IMR-90 (cell line): ENCODE measurements at regions not wholly inside any gene's neighbourhood (a gene's known extent, or its start where the extent isn't known, plus 50 kb on each side); places are given as distances from the start of the nearest gene placed in this dataset.

Experiments used
- ATAC-seq: fragments of 200-7000 bp; cut with Tn5 transposase; 2 replicates; pipeline ENCODE4 v1.9.1; 2020; ENCODE audit warnings: low read depth, mild to moderate bottlenecking, moderate library complexity
- BruUV-seq: library from RNA; stranded (reverse); fragments of 400-500 nt; replicated peaks from 2 replicates; lab custom pipeline; 2021; lab: Mats Ljungman, UMichigan
- CTCF ChIA-PET: fragments of 300-600 bp; formaldehyde crosslinking; extraction: SDS; loops from one replicate; lab custom pipeline; 2021; ENCODE audit warnings: antibody characterized with exemption; lab: Yijun Ruan, JAX
- POLR2A ChIA-PET: fragments of 300-600 bp; sonication (Branson Sonifier 250); formaldehyde crosslinking; loops from one replicate; lab custom pipeline; 2022; ENCODE audit warnings: antibody characterized with exemption; ENCODE audit not compliant: unreplicated experiment; lab: Charles Lee
- DNase-seq: peaks from one replicate; pipeline ENCODE4 v3.0.0; 2013
- H2AFZ ChIP-seq: replicated peaks from 2 replicates; pipeline ENCODE3; 2013; ENCODE audit warnings: low read length, mild to moderate bottlenecking; ENCODE audit not compliant: poor library complexity
- H2AK5ac ChIP-seq: 2 replicates; pipeline ENCODE4 v1.6.1; 2013; ENCODE audit warnings: low read depth, low read length, inconsistent platforms
- H2AK9ac ChIP-seq: replicated peaks from 2 replicates; pipeline ENCODE3; 2013; ENCODE audit warnings: mild to moderate bottlenecking, low read depth, low read length, moderate library complexity; ENCODE audit not compliant: poor library complexity
- H2BK120ac ChIP-seq: 2 replicates; pipeline ENCODE4 v1.6.1; 2013; ENCODE audit warnings: low read depth, low read length, inconsistent platforms
- H2BK15ac ChIP-seq: 3 replicates; pipeline ENCODE4 v1.6.1; 2013; ENCODE audit warnings: low read depth, low read length, inconsistent platforms
- H2BK20ac ChIP-seq: 2 replicates; pipeline ENCODE4 v1.6.1; 2013; ENCODE audit warnings: low read depth, mild to moderate bottlenecking, inconsistent platforms, low read length, moderate library complexity
- H2BK5ac ChIP-seq: 2 replicates; pipeline ENCODE4 v1.6.1; 2013; ENCODE audit warnings: mild to moderate bottlenecking, low read depth, low read length, inconsistent platforms; ENCODE audit not compliant: poor library complexity, severe bottlenecking
- H3K14ac ChIP-seq: replicated peaks from 2 replicates; pipeline ENCODE4 v1.6.1; 2013; ENCODE audit warnings: low read depth, low read length, inconsistent platforms
- H3K18ac ChIP-seq: 2 replicates; pipeline ENCODE4 v1.6.1; 2013; ENCODE audit warnings: low read depth, low read length, control low read depth
- H3K23ac ChIP-seq: 2 replicates; pipeline ENCODE4 v1.6.1; 2013; ENCODE audit warnings: low read depth, low read length, inconsistent platforms
- H3K27ac ChIP-seq: 2 replicates; pipeline ENCODE4 v1.5.1; 2013; ENCODE audit warnings: mild to moderate bottlenecking, control low read depth, low read length; ENCODE audit not compliant: insufficient read depth
- H3K27me3 ChIP-seq: 2 replicates; pipeline ENCODE4 v1.6.1; 2013; ENCODE audit warnings: low read length; ENCODE audit not compliant: control insufficient read depth, insufficient read depth
- H3K36me3 ChIP-seq: 2 replicates; pipeline ENCODE4 v1.6.1; 2013; ENCODE audit warnings: low read length, mixed read lengths; ENCODE audit not compliant: control insufficient read depth, insufficient read depth
- H3K4ac ChIP-seq: 2 replicates; pipeline ENCODE4 v1.6.1; 2013; ENCODE audit warnings: low read depth, low read length, inconsistent platforms
- H3K4me1 ChIP-seq: 2 replicates; pipeline ENCODE4 v1.6.1; 2013; ENCODE audit warnings: low read length, mixed read lengths; ENCODE audit not compliant: control insufficient read depth, insufficient read depth
- H3K4me2 ChIP-seq: 2 replicates; pipeline ENCODE4 v1.6.1; 2013; ENCODE audit warnings: low read depth, mild to moderate bottlenecking, control low read depth, low read length, moderate library complexity
- H3K4me3 ChIP-seq: 2 replicates; pipeline ENCODE4 v1.5.1; 2013; ENCODE audit warnings: low read depth, mild to moderate bottlenecking, control low read depth, low read length, moderate library complexity; ENCODE audit not compliant: insufficient read depth
- H3K56ac ChIP-seq: 2 replicates; pipeline ENCODE4 v1.6.1; 2013; ENCODE audit warnings: low read length, inconsistent platforms; ENCODE audit not compliant: insufficient read depth; ENCODE audit errors: extremely low read depth
- H3K79me1 ChIP-seq, 2 experiments: 2 replicates each; pipeline ENCODE4 v1.6.1; 2013; ENCODE audit warnings: low read length in 2 of 2, inconsistent platforms in 1 of 2, low read depth in 1 of 2
- H3K9ac ChIP-seq: 2 replicates; pipeline ENCODE4 v1.6.1; 2013; ENCODE audit warnings: low read depth, low read length, control low read depth
- H3K9me1 ChIP-seq: 2 replicates; pipeline ENCODE4 v1.6.1; 2013; ENCODE audit warnings: low read length, inconsistent platforms; ENCODE audit not compliant: insufficient read depth
- H3K9me3 ChIP-seq: 2 replicates; pipeline ENCODE4 v1.6.1; 2013; ENCODE audit warnings: low read length; ENCODE audit not compliant: control insufficient read depth, insufficient read depth
- H4K20me1 ChIP-seq: 2 replicates; pipeline ENCODE4 v1.6.1; 2013; ENCODE audit warnings: low read length, inconsistent platforms; ENCODE audit not compliant: insufficient read depth
- H4K5ac ChIP-seq: 2 replicates; pipeline ENCODE4 v1.6.1; 2013; ENCODE audit warnings: mild to moderate bottlenecking, low read depth, low read length, control low read depth
- H4K8ac ChIP-seq, 2 experiments: 2 replicates each; pipeline ENCODE4 v1.6.1; 2013; ENCODE audit warnings: low read depth in 2 of 2, low read length in 2 of 2, control low read depth in 1 of 2, inconsistent platforms in 1 of 2
- H4K91ac ChIP-seq: 2 replicates; pipeline ENCODE4 v1.6.1; 2013; ENCODE audit warnings: low read depth, low read length, inconsistent platforms; ENCODE audit not compliant: insufficient read depth
- BHLHE40 ChIP-seq: fragments of 150-350 bp; IDR thresholded peaks from 2 replicates; pipeline ENCODE4 v1.6.1; 2016; ENCODE audit warnings: mild to moderate bottlenecking, low read depth, low read length
- CEBPB ChIP-seq: IDR thresholded peaks from 2 replicates; pipeline ENCODE4 v1.6.1; 2012; ENCODE audit warnings: low read depth, low read length, improper control_type of control experiment
- CHD1 ChIP-seq: IDR thresholded peaks from 2 replicates; pipeline ENCODE4 v1.6.1; 2012; ENCODE audit warnings: low read depth, low read length, improper control_type of control experiment
- FOS ChIP-seq: fragments of 150-350 bp; IDR thresholded peaks from 2 replicates; pipeline ENCODE4 v1.6.1; 2016; ENCODE audit warnings: low read depth, low read length
- MAFK ChIP-seq: IDR thresholded peaks from 2 replicates; pipeline ENCODE4 v1.6.1; 2012; ENCODE audit warnings: low read depth, low read length, improper control_type of control experiment
- MAZ ChIP-seq: IDR thresholded peaks from 2 replicates; pipeline ENCODE4 v1.6.1; 2012; ENCODE audit warnings: low read depth, mild to moderate bottlenecking, low read length, improper control_type of control experiment, moderate library complexity, borderline replicate concordance
- MXI1 ChIP-seq: IDR thresholded peaks from 2 replicates; pipeline ENCODE4 v1.6.1; 2012; ENCODE audit warnings: low read depth, mild to moderate bottlenecking, low read length, moderate library complexity, borderline replicate concordance
- NFE2L2 ChIP-seq: fragments of 150-350 bp; IDR thresholded peaks from 2 replicates; pipeline ENCODE4 v1.6.1; 2016; ENCODE audit warnings: low read depth, mild to moderate bottlenecking, low read length
- POLR2A ChIP-seq: IDR thresholded peaks from 2 replicates; pipeline ENCODE4 v1.6.1; 2012; ENCODE audit warnings: mild to moderate bottlenecking, low read depth, low read length
- RAD21 ChIP-seq: IDR thresholded peaks from 2 replicates; pipeline ENCODE4 v1.6.1; 2012; ENCODE audit warnings: low read length, improper control_type of control experiment
- RCOR1 ChIP-seq: IDR thresholded peaks from 2 replicates; pipeline ENCODE4 v1.6.1; 2012; ENCODE audit warnings: mild to moderate bottlenecking, low read length, improper control_type of control experiment; ENCODE audit not compliant: insufficient replicate concordance
- RFX5 ChIP-seq: IDR thresholded peaks from 2 replicates; pipeline ENCODE4 v1.8.0; 2012; ENCODE audit warnings: low read depth, mild to moderate bottlenecking, low read length, moderate library complexity
- SMC3 ChIP-seq: fragments of 150-350 bp; IDR thresholded peaks from 2 replicates; pipeline ENCODE4 v1.6.1; 2016; ENCODE audit warnings: low read depth, mild to moderate bottlenecking, antibody characterized with exemption, low read length, moderate library complexity
- WGBS, 2 experiments: methylation state at CpG; one replicate each; pipeline versions ENCODE4 v1.1.5 to v1.1.7; 2013; ENCODE audit warnings: missing lambda C conversion rate in 2 of 2; ENCODE audit not compliant: insufficient read length in 1 of 2; ENCODE audit errors: extremely low coverage in 2 of 2; 5-methylcytosine and 5-hydroxymethylcytosine counted together
- dilution Hi-C: fragments of 300-500 bp; cut with HindIII; formaldehyde crosslinking; loops from one replicate; pipeline ENCODE4 v1.14.3; 2018; ENCODE audit warnings: low sequenced_read_pairs; ENCODE audit not compliant: unreplicated experiment
- in situ Hi-C: fragments of 300-500 bp; cut with MboI; formaldehyde crosslinking; loops from 3 replicates; pipeline ENCODE4 v1.14.3; 2019; ENCODE audit warnings: low sequenced_read_pairs, inconsistent platforms, mixed read lengths
- intact Hi-C: fragments of 100-400 bp; cut with micrococcal nuclease; formaldehyde crosslinking; loops from 2 replicates; pipeline ENCODE4 v1.10.0; 2022
- TF ChIP-seq, protein P1 (sequence below): fragments of 150-350 bp; IDR thresholded peaks from 2 replicates; pipeline ENCODE4 v1.6.1; 2016; ENCODE audit warnings: low read depth, mild to moderate bottlenecking, low read length, moderate library complexity, borderline replicate concordance
- TF ChIP-seq, protein P2 (sequence below): conservative IDR thresholded peaks from 2 replicates; pipeline ENCODE4 v1.5.1; 2012; ENCODE audit warnings: mild to moderate bottlenecking, low read depth, low read length, improper control_type of control experiment
- TF ChIP-seq, protein P3 (sequence below): fragments of 150-350 bp; IDR thresholded peaks from 2 replicates; pipeline ENCODE4 v1.6.1; 2017; ENCODE audit warnings: mild to moderate bottlenecking, antibody characterized with exemption, low read length, low read depth

DNA sequence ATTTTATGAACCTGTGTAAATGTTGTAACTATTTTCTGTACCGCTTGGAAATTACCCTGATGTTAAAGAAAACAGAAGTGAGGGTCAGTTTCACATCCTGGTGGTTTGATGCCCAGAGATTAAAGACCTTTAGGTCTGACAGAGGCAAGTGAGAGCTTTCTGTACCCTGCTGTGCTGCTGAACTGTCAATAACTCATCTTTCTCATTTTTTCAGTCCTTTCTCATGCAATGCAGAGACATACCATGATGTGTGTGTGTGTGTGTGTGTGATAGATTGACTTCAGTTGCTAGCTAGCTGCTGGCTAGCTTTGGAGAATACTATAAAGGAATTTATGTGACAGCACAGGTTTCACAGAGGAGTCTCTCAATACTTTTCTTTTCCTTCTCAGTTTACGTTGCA lies 2025.6 kb upstream of the LRRTM1 start:
- Histone ChIP-seq H3K9ac (no peak overlapping the region), H3K4me2 (no peak overlapping the region), H2BK5ac (no peak overlapping the region), H3K9me3 (peaks cover 2% of the 10 kb centered on the region; the same call in 1 of the 2 replicates), H4K91ac (no peak overlapping the region), H2BK15ac (no peak overlapping the region), H3K23ac (no peak overlapping the region), H3K4ac (no peak overlapping the region), H3K27ac (no peak overlapping the region), H3K79me1 (no peaks in the 10 kb centered on the region), H3K36me3 (no peaks in the 10 kb centered on the region), H3K4me3 (no peak overlapping the region), H3K18ac (no peak overlapping the region), H2AFZ (no peak overlapping the region), H4K20me1 (no peaks in the 10 kb centered on the region), H3K56ac (no peak overlapping the region), H3K27me3 (no peaks in the 10 kb centered on the region), H4K5ac (no peak overlapping the region), H3K4me1 (no peaks in the 10 kb centered on the region), H2AK5ac (no peak overlapping the region), H2BK120ac (no peak overlapping the region), H3K9me1 (no peaks in the 10 kb centered on the region), H2AK9ac (no peak overlapping the region), H4K8ac (no peak overlapping the region), H2BK20ac (no peak overlapping the region), H3K14ac (no peak overlapping the region)
- ChIA-PET POLR2A (no interaction called here), CTCF (no interaction called here)
- DNase-seq: no peak
- BruUV-seq: no TSS peak
- dilution Hi-C loops (no loop called here), in situ Hi-C loops (no loop called here), intact Hi-C loops (no loop called here)
- WGBS, 2 experiments: no CpG with 5 or more reads among the region's 2 CpGs
- ATAC-seq: no peak
- TF ChIP-seq, protein P1, sequence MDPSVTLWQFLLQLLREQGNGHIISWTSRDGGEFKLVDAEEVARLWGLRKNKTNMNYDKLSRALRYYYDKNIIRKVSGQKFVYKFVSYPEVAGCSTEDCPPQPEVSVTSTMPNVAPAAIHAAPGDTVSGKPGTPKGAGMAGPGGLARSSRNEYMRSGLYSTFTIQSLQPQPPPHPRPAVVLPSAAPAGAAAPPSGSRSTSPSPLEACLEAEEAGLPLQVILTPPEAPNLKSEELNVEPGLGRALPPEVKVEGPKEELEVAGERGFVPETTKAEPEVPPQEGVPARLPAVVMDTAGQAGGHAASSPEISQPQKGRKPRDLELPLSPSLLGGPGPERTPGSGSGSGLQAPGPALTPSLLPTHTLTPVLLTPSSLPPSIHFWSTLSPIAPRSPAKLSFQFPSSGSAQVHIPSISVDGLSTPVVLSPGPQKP: no peak
- TF ChIP-seq BHLHE40 (no peak), CEBPB (no peak), CHD1 (no peak), RFX5 (no peak), MXI1 (no peak), RAD21 (no peak), FOS (no peak), POLR2A (no peak), MAFK (no peak), NFE2L2 (no peak), SMC3 (no peak), RCOR1 (no peak), MAZ (no peak)
- TF ChIP-seq, protein P2, sequence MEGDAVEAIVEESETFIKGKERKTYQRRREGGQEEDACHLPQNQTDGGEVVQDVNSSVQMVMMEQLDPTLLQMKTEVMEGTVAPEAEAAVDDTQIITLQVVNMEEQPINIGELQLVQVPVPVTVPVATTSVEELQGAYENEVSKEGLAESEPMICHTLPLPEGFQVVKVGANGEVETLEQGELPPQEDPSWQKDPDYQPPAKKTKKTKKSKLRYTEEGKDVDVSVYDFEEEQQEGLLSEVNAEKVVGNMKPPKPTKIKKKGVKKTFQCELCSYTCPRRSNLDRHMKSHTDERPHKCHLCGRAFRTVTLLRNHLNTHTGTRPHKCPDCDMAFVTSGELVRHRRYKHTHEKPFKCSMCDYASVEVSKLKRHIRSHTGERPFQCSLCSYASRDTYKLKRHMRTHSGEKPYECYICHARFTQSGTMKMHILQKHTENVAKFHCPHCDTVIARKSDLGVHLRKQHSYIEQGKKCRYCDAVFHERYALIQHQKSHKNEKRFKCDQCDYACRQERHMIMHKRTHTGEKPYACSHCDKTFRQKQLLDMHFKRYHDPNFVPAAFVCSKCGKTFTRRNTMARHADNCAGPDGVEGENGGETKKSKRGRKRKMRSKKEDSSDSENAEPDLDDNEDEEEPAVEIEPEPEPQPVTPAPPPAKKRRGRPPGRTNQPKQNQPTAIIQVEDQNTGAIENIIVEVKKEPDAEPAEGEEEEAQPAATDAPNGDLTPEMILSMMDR: no peak
- TF ChIP-seq, protein P3, sequence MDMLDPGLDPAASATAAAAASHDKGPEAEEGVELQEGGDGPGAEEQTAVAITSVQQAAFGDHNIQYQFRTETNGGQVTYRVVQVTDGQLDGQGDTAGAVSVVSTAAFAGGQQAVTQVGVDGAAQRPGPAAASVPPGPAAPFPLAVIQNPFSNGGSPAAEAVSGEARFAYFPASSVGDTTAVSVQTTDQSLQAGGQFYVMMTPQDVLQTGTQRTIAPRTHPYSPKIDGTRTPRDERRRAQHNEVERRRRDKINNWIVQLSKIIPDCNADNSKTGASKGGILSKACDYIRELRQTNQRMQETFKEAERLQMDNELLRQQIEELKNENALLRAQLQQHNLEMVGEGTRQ: no peak
